Activated T-helper 17 cell treated with anti-CD3 and anti-CD28 coated beads, Interleukin-2, amount 50 U/mL, for 72 hours (primary cell): ENCODE measurements at regions not wholly inside any gene's neighbourhood (a gene's known extent, or its start where the extent isn't known, plus 50 kb on each side); places are given as distances from the start of the nearest gene placed in this dataset.
"Not testable (repeated sequence)": the region's sequence is repeated elsewhere in the genome, so short reads cannot be mapped to it uniquely, and the experiment has no call there.

Experiments used
- ATAC-seq: fragments of 150-1000 bp; cut with Tn5 transposase; replicated peaks from 2 replicates; pipeline ENCODE4 v1.10.0; 2021; ENCODE audit warnings: mild to moderate bottlenecking, moderate library complexity
- H3K27ac Mint-ChIP-seq: one replicate; pipeline ENCODE4 v1.8.0; 2022; ENCODE audit warnings: mixed read lengths
- H3K27me3 Mint-ChIP-seq: one replicate; pipeline ENCODE4 v1.8.0; 2022; ENCODE audit warnings: mixed read lengths
- H3K36me3 Mint-ChIP-seq: one replicate; pipeline ENCODE4 v1.8.0; 2022; ENCODE audit warnings: low read depth, mild to moderate bottlenecking, mixed read lengths
- H3K4me1 Mint-ChIP-seq: one replicate; pipeline ENCODE4 v1.8.0; 2022; ENCODE audit warnings: mixed read lengths
- H3K4me3 Mint-ChIP-seq: one replicate; pipeline ENCODE4 v1.8.0; 2022; ENCODE audit warnings: mild to moderate bottlenecking, mixed read lengths
- H3K9me3 Mint-ChIP-seq: one replicate; pipeline ENCODE4 v1.8.0; 2022; ENCODE audit warnings: mixed read lengths

DNA sequence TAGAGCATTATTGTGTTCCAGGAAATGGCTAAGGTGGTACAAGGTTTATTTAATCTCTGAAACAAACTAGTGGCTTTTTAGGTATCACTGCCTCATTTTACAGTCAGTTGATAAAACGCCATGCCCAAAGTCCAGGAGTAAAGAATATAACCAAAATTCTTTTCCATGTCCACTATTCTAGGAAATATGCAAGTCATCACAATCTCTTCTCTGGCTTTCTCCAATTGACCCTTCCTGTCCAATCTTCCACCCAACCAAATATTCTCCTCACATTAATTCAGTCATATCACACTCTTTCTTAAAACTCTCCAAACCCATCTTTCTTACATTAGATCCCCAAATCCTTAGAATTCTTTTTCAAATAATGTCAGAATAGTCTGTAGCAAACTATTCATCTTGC, 1110.0 kb upstream of the CDH8 start:
- Mint-ChIP-seq H3K27ac (no peak overlapping the region), H3K4me3 (no peak overlapping the region), H3K4me1 (no peaks in the 10 kb centered on the region), H3K36me3 (no peaks in the 10 kb centered on the region), H3K27me3 (no peaks in the 10 kb centered on the region), H3K9me3 (peaks cover 5% of the 10 kb centered on the region)
- no peak for ATAC-seq

GRCh38 chr16:63145411-63145810, 1109.2 kb upstream of the CDH8 start:
- peaks cover 5% of the 10 kb centered on the region for H3K9me3 Mint-ChIP-seq
- H3K4me3 Mint-ChIP-seq = no peak overlapping the region
- H3K36me3 Mint-ChIP-seq = no peaks in the 10 kb centered on the region
- H3K27me3 Mint-ChIP-seq = no peaks in the 10 kb centered on the region
- no peak for ATAC-seq
- H3K4me1 Mint-ChIP-seq = no peaks in the 10 kb centered on the region
- H3K27ac Mint-ChIP-seq = no peak overlapping the region

- H3K4me1 Mint-ChIP-seq = no peaks in the 10 kb centered on the region
- H3K27me3 Mint-ChIP-seq = no peaks in the 10 kb centered on the region
- H3K36me3 Mint-ChIP-seq = no peaks in the 10 kb centered on the region
- H3K9me3 Mint-ChIP-seq = peaks cover 20% of the 10 kb centered on the region
- H3K27ac Mint-ChIP-seq = no peak overlapping the region
- no peak overlapping the region for H3K4me3 Mint-ChIP-seq
- ATAC-seq = no peak
Measured at GRCh38 chr16:63135069-63135468, 1098.8 kb upstream of the CDH8 start.

DNA sequence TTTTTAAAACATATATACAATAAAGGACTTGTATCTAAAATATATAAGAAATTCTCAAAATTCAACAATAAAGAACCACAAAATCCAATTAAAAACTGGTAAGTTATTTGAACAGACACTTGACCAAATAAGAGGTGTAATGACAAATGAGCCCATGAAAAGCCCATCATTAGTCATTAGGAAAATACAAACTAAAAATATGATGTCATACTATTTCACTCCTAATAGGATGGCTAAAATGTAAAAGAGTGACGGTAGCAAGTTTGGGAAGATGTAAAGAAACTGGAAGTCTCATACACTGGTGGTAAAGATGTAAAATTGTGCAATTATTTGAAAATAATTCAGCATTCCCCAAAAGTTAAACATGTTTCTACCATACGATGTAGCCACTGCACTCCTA, 1095.3 kb upstream of the CDH8 start:
- Mint-ChIP-seq H3K4me1 (no peaks in the 10 kb centered on the region), H3K36me3 (no peaks in the 10 kb centered on the region), H3K27ac (no peak overlapping the region), H3K9me3 (peaks cover 19% of the 10 kb centered on the region), H3K4me3 (no peak overlapping the region), H3K27me3 (no peaks in the 10 kb centered on the region)
- ATAC-seq = no peak

DNA sequence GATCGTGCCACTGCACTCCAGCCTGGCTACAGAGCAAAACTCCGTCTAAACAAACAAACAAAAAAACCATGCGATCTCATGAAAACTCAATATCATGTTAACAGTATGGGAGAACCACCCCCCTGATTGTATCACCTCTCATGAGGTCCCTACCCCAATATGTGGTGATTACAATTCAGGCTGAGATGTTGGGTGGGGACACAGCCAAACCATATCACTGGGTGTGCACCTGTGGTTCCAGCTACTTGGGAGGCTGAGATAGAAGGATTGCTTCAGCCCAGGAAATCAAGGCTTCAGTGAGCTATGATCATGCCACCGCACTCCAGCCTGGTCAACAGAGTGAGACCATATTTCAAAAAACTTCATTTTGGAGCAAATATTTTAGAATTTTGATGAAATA, 1094.7 kb upstream of the CDH8 start:
- Mint-ChIP-seq H3K27ac (no peak overlapping the region), H3K4me1 (no peaks in the 10 kb centered on the region), H3K9me3 (peaks cover 19% of the 10 kb centered on the region), H3K4me3 (no peak overlapping the region), H3K36me3 (no peaks in the 10 kb centered on the region), H3K27me3 (no peaks in the 10 kb centered on the region)
- no peak for ATAC-seq

- no peak overlapping the region for H3K27ac Mint-ChIP-seq
- no peak overlapping the region for H3K4me3 Mint-ChIP-seq
- peaks cover 15% of the 10 kb centered on the region for H3K9me3 Mint-ChIP-seq
- no peaks in the 10 kb centered on the region for H3K4me1 Mint-ChIP-seq
- H3K36me3 Mint-ChIP-seq = no peaks in the 10 kb centered on the region
- no peaks in the 10 kb centered on the region for H3K27me3 Mint-ChIP-seq
- no peak for ATAC-seq
Measured at GRCh38 chr16:63129411-63130125, 1093.3 kb upstream of the CDH8 start.

DNA sequence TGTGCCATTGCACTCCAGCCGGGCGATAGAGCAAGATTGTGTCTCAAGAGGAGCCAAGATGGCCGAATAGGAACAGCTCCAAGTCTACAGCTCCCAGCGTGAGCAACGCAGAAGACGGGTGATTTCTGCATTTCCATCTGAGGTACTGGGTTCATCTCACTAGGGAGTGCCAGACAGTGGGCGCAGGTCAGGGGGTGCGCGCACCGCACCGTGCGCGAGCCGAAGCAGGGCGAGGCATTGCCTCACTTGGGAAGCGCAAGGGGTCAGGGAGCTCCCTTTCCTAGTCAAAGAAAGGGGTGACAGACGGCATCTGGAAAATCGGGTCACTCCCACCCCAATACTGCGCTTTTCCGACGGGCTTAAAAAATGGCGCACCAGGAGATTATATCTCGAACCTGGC, 1083.7 kb upstream of the CDH8 start:
- not testable (repeated sequence) for H3K4me3 Mint-ChIP-seq, H3K27me3 Mint-ChIP-seq, H3K4me1 Mint-ChIP-seq, ATAC-seq, H3K27ac Mint-ChIP-seq, H3K36me3 Mint-ChIP-seq
- H3K9me3 Mint-ChIP-seq = peaks cover 16% of the 10 kb centered on the region

DNA sequence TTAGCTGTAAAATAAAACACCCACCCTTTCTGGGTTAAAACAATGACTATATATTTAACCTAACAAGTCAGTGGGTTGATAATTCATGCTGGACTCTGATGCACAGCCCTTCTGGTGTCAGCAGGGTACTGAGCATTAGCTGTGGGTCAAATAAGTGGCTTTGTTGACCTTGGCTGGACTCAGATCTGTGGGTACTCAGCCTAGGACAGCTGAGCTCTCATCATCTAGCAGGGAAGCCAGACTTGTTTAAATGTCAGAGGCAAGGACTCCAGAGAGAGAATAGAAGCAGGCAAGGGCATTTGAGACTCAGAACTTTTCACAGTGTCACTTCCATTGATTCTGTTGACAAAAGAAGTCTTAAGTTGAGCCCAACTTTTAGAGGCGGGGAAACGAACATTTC, 1063.8 kb upstream of the CDH8 start:
- no peak overlapping the region for H3K4me3 Mint-ChIP-seq
- H3K4me1 Mint-ChIP-seq = no peaks in the 10 kb centered on the region
- H3K9me3 Mint-ChIP-seq = peaks cover 14% of the 10 kb centered on the region
- no peak overlapping the region for H3K27ac Mint-ChIP-seq
- ATAC-seq = no peak
- no peaks in the 10 kb centered on the region for H3K27me3 Mint-ChIP-seq
- no peaks in the 10 kb centered on the region for H3K36me3 Mint-ChIP-seq

DNA sequence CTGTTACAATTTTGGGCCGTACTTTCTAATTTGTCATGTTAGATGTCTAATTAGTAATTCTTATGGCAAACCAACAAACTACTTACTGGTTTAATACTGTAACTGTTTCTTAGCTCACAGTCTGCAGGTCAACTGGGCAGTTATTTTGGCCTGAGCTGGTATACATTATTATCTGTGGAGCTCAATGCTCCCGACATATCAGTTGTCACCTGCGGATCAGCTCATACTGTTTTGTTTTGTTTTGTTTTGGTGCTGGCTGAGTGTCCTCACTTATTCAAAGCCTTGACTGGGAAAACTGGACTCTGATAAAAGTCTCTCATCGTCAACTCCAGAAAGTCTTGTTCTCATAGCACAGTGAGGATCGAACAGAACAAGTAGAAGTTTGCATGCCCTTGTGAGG, 1060.6 kb upstream of the CDH8 start:
- Mint-ChIP-seq H3K27me3 (no peaks in the 10 kb centered on the region), H3K9me3 (peaks cover 14% of the 10 kb centered on the region), H3K4me1 (no peaks in the 10 kb centered on the region), H3K27ac (no peak overlapping the region), H3K36me3 (no peaks in the 10 kb centered on the region), H3K4me3 (no peak overlapping the region)
- no peak for ATAC-seq

GRCh38 chr16:63092736-63093135, 1056.5 kb upstream of the CDH8 start:
- Mint-ChIP-seq H3K36me3 (no peaks in the 10 kb centered on the region), H3K27me3 (no peaks in the 10 kb centered on the region), H3K4me3 (no peak overlapping the region), H3K27ac (no peak overlapping the region), H3K9me3 (peaks cover 15% of the 10 kb centered on the region), H3K4me1 (no peaks in the 10 kb centered on the region)
- ATAC-seq = no peak

DNA sequence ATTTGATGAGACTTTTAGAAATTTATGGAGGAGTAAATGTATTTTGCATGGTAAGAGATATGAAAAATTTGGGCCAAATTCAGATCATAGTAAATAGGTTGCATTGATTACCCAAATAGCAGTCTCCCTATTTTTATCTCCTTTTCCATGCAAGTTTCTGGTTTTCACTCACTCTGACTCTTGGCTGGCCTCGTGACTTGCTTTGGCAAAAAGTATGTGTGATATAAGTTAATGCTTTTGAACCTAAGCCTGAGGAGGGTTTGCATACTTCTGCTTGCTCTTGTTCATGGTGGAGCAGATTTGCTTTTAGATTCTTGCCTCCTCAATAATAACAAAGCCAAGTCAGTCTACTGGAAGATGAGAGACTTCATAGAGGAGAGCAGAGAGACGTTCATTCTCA, 1045.9 kb upstream of the CDH8 start:
- no peak overlapping the region for H3K27ac Mint-ChIP-seq
- ATAC-seq = no peak
- no peak overlapping the region for H3K4me3 Mint-ChIP-seq
- H3K4me1 Mint-ChIP-seq = no peaks in the 10 kb centered on the region
- no peaks in the 10 kb centered on the region for H3K27me3 Mint-ChIP-seq
- H3K9me3 Mint-ChIP-seq = peaks cover 27% of the 10 kb centered on the region
- no peaks in the 10 kb centered on the region for H3K36me3 Mint-ChIP-seq

- no peaks in the 10 kb centered on the region for H3K27me3 Mint-ChIP-seq
- H3K9me3 Mint-ChIP-seq = peaks cover 33% of the 10 kb centered on the region
- H3K36me3 Mint-ChIP-seq = no peaks in the 10 kb centered on the region
- ATAC-seq = no peak
- H3K27ac Mint-ChIP-seq = no peak overlapping the region
- H3K4me3 Mint-ChIP-seq = no peak overlapping the region
- H3K4me1 Mint-ChIP-seq = no peaks in the 10 kb centered on the region
Measured at GRCh38 chr16:63080746-63081145, 1044.5 kb upstream of the CDH8 start.

DNA sequence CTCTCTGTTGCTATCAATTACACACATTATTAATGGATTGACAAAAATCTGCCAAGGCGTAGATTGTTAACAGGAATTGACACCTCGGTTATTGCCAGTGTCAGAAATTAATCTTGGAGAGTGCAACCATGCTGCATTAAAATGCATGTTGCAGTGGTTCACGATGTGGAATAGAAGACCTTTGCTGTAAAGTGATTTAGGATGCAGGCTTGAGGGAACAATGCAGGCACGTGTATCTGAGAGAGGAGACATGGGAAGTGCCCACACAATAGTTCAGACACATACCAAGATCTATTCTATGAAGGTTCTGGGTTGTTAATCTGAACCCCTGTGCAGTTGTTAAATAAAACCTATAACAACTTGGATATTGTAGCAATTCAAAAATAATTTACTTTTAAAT, 1032.8 kb upstream of the CDH8 start:
- H3K36me3 Mint-ChIP-seq = no peaks in the 10 kb centered on the region
- H3K27me3 Mint-ChIP-seq = no peaks in the 10 kb centered on the region
- H3K9me3 Mint-ChIP-seq = peaks cover 15% of the 10 kb centered on the region
- ATAC-seq = no peak
- no peak overlapping the region for H3K27ac Mint-ChIP-seq
- H3K4me1 Mint-ChIP-seq = no peaks in the 10 kb centered on the region
- no peak overlapping the region for H3K4me3 Mint-ChIP-seq

GRCh38 chr16:63067141-63067540, 1030.9 kb upstream of the CDH8 start:
- Mint-ChIP-seq H3K27me3 (no peaks in the 10 kb centered on the region), H3K4me3 (no peak overlapping the region), H3K27ac (no peak overlapping the region), H3K9me3 (peaks cover 11% of the 10 kb centered on the region), H3K36me3 (no peaks in the 10 kb centered on the region), H3K4me1 (no peaks in the 10 kb centered on the region)
- ATAC-seq = no peak

GRCh38 chr16:63066552-63066951, 1030.3 kb upstream of the CDH8 start:
- Mint-ChIP-seq H3K27me3 (no peaks in the 10 kb centered on the region), H3K9me3 (peaks cover 12% of the 10 kb centered on the region), H3K4me1 (no peaks in the 10 kb centered on the region), H3K27ac (no peak overlapping the region), H3K4me3 (no peak overlapping the region), H3K36me3 (no peaks in the 10 kb centered on the region)
- ATAC-seq = no peak

DNA sequence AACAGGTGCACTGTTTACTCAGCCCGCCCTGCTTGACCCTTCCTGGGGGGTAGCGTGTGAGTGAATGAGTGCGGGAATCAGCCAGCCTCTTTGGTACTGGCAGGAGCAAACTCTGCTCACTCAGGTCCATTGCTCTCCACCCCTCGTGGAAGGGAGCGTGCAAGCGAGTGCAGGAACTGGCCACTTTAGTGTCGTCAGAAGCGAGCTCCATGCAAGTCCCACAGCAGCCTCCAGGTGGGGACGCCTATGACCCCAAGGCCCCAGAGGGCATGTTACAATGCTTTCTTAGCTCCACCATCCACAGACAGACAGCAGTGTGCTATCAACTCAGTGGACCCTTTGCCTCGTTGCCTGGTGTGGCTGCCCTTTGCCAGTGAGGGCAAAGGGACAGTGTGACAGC, 1025.1 kb upstream of the CDH8 start:
- H3K36me3 Mint-ChIP-seq = no peaks in the 10 kb centered on the region
- no peak overlapping the region for H3K27ac Mint-ChIP-seq
- ATAC-seq = no peak
- no peak overlapping the region for H3K4me3 Mint-ChIP-seq
- no peaks in the 10 kb centered on the region for H3K4me1 Mint-ChIP-seq
- peaks cover 22% of the 10 kb centered on the region for H3K9me3 Mint-ChIP-seq
- H3K27me3 Mint-ChIP-seq = no peaks in the 10 kb centered on the region
